HG03354 (cell line): ENCODE measurements at regions not wholly inside any gene's neighbourhood (a gene's known extent, or its start where the extent isn't known, plus 50 kb on each side); places are given as distances from the start of the nearest gene placed in this dataset.

Experiments used
- ATAC-seq: cut with Tn5 transposase; IDR thresholded peaks from one replicate; pipeline ENCODE4 v1.9.1; 2021; ENCODE audit warnings: mild to moderate bottlenecking; ENCODE audit not compliant: unreplicated experiment, poor library complexity, severe bottlenecking

DNA sequence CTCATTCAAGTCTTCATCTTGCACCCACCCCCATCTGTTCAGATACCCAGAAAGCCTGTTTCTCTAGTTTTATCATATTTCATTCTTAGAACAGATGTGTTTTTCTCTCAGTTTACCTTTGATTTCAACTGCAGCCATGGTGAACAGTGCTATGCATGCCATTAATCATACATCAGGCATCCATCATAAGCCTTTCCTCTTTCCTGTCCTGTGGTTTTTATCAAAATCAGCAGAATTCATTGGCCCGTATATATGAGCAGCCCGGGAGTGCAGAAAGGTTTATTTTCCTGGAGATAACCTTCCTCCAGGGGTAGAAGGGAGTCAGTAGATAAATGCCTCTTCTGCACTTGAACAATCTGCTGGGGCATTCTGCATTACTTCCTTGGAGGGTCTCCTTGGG lies 65.7 kb downstream of the IL21 start:
- no peak for ATAC-seq

DNA sequence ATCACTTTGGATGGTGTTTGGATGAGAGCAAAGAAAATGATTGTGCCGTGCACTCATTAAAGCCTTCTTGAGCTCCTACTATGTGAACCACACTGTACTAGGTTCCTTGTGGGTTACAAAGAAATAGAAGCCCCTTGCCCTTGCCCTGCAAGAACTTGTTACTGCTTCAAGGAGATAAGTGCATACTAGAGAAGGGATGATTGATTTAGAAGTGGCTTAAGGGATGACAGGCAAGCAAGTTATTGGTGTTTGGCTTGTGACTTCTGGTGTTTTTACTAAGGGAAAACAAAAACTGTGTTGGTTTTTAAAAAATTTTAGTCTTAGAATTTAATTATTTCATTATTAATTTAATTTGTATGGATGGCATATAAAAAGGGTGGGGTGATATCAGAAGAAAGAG lies 67.4 kb downstream of the IL21 start:
- ATAC-seq: no peak

DNA sequence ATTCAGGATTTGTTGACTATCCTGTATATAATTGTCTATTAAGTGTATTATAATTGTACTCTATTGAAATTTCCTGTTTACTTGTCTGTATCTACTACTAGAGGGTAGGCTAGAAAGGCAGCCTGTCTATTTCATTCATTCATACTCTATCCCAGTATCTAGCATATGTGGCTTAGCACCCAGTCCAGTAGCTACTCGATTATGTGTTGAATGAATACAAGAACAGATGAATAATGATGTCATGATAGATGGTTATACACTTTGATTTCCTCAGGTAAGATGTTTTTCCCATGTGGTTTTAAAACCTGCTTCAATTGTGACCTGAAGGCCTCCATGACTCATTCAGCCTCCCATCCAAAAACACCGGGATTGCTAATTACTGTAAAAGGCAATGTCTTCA lies 68.0 kb downstream of the IL21 start:
- ATAC-seq: no peak

DNA sequence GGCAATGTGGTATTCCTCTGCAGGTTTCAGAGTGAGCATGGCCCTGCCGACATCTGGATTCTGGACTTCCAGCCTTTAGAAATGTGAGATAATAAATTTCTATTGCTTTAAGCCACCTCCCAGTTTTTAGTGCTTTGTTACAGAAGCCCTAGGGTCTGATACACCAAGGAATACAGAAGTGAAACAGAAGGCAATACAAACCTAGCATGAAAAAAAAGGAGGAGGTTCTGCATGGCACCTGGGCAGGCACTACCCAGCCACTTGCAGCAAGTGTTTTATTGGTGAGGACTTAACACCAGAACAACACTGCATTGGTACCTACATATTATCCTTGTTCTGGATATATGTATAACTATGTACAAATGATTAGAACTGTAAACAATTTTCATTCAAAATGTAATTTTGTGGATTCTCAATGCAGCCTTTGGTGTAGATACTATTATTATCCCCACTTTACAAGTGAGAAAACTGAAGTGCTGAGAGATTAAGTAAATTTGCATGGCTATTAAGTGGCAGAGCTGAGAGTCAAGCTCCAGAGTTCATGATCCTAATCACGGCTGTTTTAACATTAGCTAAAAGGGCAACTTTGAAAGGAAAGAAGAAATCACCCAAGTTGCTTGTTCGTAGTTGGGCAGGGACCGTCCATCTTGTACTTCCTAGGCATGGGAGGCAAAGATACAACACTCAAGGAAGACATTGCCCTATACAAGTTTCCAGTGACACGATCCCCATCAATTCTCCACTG lies 71.8 kb downstream of the IL21 start:
- no peak for ATAC-seq

DNA sequence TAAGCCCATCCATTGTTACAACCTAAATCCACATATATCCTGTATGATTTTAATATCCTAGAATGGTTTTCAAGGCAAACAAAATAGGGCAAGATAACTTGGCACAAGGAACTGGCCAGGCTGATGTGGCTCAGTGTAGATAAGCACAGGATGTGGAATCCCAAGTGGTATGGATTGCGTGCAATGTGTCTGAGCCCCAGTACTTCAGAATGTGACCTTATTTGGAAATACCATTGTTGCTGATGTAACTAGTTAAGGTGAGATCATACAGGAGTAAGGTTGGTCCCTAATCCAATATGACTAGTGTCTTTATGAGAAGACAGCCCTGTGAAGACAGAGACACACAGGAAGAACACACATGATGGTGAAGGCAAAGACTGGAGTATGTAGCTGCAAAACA lies 72.4 kb downstream of the IL21 start:
- ATAC-seq: no peak

DNA sequence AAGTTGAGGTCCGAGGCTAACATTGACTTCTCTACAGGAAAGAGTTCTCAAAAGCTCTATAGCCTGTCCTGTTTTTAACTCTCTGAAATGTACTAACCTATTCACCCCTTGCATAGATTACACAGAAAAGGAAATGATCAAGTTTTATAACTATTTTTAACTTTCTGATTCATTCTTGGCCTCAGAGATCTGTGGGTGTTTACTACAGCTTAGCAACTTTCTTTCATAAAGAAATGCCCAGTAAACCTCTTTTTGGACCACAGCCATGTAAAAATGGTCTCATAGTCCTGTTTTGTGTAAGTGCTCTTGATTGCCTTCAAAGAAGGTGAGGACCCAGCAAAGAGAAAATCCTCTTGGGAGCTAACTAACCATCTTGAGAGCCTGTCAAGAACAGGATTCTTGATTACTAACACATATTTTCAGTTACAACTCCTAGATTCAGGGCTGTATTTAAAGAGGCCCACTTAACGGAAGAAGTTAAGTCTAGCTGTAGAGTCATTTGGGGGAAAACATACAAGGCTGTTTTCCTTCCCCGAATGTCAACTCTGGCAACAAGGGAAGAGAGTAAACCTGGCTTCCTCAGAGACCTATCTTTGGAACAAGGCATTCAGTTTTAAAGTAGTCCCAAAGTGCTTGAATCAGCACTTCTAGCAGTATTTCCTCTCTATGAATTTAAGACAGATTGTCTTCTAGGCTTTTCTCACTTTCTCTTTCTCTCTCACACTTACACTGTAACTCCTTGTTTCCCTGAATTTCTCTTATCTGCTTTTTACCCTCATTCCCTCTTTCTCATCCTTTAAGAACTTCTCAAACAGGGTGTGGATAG lies 78.2 kb downstream of the IL21 start:
- ATAC-seq: peak; percentile 89

DNA sequence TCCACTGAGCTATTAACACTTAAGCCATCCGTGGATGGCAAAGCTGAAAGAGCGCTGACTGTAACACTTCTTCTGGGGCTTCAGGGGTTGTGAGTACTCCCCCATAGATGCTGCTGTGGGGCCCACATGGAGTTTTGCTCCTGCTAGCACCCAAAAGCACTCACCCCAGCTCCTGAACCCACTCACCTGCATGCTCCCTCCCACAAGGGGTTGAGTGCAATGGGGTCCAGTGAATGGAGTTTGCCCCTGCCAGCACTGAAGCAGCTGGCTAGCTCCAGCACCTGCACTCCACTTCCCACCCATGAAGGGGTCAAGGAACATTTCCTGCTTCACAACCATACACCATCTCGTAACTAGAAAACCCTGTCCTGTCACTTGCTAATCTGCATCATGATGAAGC lies 78.9 kb downstream of the IL21 start:
- ATAC-seq: peak; percentile 34

DNA sequence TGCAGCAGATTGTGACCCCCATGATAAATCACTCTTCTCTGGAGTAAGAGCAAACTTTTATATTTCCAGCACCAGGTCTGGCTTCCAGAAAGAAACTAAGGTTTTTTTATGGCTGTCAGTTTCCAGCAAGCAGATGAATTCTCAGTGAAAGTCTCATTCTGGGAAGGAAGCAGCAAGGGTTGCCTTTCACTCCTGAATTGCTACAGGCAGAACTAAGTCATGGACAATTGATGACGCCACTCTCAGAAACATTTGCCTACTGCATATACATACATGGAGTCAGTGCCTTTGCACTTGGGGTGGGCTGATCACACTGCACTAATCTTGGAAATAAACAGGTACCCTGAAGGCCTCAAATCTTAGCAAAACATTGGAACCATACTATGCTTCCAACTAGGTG lies 80.0 kb downstream of the IL21 start:
- no peak for ATAC-seq

DNA sequence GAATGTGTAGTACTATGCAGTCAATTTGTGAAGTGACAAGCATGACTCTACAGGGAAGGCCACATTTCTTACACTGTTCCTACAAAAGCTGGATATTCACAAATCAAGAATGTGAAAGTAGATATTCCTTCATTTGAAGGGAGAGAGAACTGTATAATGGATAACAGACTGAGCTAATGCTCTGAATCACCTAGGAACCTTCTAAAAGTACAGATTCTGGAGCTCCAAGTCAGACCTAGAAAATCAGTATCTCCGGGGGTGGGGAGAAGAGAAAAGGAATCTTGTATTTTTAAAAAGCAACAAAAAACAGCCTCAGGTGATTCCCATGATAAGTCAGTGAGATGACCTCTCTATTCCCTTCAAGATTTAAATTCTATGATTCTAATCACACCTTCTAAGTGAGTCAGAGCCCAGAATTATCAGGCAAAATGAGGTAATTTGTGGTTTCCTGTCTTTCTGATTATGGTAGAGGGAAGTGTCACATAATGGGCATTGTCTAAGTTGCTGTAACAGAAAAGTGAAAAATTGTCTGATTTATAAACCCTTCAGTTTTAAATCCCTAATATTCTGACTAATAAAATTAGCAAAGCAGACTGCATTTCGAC lies 80.9 kb downstream of the IL21 start:
- no peak for ATAC-seq

DNA sequence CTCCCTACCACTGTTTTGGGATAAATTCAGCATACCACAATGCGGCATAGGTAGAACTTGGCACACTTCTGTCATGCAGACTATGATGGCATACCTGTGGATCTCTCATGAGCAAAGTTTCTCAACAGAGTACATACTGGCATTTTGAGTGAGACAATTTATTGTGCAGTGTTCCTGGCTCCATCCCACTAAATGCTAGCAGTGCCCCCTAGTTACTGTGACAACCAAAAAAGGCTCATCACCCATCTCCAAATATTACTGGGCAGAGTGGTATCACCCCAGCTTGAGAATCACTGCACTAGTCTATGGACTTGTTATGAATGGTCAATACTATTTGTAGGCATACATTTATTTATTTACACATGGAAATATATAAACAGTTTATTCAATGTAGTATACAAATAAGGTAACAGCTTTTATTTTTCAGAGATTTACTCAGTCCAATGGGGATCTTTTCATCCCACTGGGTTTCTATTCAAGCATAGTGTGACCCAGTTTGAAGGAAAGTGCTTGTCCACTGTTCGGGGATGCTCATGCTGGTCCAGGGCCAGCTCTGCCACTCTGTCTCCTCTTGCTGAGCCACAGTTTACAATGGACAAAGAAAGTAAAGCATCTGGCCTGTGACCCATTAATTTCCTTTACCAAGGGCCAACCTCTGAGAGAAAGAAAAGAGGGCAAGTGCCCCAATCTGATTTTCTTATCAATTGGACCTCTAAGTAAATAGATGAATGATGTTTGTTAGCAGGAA lies 81.0 kb upstream of the IL2 start:
- ATAC-seq: no peak

DNA sequence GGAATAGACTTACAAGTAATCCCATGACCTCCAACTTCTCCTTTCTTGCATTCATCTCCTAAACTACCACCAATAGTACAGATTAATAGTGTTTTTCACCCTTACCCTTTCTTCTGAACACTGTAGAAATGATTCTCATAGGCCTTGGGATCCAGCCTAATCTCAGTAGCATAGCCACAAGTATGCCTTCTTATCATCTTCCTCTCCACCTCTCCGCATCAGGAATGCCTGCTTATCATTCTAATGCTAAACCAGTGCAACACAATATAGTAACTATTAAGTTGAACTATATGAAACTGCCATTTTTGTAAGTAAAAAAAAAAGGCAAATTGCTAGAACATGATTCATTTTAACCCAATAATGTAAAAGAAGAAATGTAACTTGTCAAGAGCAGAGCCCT lies 79.5 kb upstream of the IL2 start:
- ATAC-seq: no peak

DNA sequence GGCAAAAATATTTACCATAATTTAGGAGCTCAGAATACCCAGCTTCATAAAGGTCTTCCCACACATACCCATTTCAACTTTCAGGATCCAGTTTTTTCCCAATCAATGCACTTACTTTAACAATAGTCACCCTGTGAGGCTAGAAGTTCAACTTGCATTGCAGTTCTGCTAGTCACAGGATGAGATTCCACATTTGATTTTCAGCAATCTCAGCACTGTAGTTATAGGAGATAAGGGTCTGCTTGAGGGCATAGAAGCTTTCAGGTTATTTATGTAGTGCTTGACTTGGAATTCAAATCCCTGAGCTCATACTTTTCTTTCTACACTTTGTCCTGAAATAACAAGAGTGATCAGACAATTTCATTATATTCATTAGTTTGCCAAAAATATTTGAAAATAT lies 78.3 kb upstream of the IL2 start:
- ATAC-seq: no peak

DNA sequence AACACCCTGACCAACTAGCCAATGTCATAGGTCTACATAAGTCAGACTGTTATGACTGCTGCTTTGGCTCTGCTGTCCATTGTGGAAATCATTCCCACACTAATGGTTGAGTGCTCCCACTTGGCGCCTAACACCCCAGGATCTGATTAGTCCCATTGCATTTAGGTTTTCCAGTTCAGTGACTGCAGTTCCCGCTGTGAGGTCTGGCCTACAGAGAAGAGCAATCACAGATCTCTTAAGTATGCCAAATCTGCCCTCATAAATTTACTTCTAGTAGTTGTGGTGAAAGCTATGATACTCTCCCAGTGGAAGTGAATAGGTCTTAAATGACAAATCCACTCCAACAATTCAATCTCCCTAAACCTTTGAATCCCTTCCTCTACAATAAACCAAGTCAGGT lies 77.3 kb upstream of the IL2 start:
- ATAC-seq: no peak

DNA sequence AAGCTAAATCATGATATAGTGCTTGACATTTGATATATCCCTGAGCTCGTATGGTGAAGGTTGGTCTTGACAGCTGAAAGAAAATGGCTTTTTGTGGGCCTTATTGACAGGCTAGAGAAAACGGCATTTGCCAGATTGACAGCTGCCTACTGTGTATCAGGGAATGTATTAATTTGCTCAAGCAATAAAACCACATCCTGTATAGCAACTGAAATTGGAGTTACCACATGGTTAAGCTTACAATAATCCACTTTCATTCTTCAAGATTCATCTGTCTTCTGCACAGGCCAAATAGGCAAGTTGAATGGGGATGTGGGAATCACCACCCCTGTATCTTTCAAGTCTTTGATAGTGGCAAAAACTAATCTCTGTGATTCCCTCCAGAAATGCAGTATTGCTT lies 76.2 kb upstream of the IL2 start:
- no peak for ATAC-seq

DNA sequence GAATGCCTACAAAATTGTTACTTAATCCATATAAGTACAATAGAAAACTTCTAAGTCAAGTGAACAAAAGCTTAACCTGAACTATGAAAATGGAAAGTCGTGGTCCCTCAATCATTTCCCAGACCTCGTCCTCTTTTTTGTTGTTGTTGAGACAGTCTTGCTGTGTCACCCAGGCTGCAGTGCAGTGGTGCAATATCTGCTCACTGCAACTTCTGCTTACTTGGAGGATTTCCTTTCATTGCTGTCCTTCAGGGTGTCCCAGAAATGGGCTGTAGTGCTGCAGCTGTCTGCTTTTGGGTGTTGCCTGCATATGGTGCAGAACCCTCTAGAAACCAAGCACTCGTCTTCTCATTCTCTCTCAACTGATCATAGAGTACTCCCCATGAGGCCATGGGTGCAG lies 75.0 kb upstream of the IL2 start:
- ATAC-seq: no peak

DNA sequence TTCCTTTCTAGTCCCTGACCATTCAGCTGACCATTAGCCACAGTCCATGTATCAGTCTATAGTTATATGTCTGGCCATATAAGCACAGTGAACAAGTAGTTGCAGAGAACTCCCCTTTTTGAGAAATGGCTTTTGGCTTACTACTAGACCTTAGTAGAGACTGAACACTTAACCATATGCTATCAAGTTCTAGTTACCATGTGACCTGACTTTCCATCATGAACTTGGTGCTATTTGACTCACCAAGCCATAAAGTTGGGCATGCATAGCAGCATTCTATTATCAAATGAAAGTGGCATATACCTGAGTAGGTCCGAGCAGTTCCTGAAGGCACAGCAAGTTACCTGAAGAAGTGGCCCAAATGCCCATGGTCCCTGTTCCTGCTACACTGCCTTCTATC lies 74.5 kb upstream of the IL2 start:
- no peak for ATAC-seq

DNA sequence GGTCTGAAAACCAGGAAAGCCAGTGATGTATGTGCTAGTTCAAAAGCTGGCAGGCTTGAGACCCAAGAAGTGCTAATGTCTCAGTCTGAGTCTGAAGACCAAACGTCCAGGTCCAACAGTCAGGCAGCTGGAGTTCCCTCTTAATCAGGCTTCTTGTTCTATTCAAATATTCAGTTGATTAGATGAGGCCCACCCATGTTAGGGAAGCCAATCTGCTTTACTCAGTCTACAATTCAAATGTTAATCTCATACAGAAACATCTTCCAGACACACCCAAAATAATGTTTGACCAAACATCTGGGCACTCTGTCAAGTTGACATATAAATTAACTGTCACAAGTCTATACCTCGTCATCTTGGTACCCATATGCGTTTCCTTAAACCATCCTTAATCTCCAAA lies 72.4 kb upstream of the IL2 start:
- ATAC-seq: no peak

DNA sequence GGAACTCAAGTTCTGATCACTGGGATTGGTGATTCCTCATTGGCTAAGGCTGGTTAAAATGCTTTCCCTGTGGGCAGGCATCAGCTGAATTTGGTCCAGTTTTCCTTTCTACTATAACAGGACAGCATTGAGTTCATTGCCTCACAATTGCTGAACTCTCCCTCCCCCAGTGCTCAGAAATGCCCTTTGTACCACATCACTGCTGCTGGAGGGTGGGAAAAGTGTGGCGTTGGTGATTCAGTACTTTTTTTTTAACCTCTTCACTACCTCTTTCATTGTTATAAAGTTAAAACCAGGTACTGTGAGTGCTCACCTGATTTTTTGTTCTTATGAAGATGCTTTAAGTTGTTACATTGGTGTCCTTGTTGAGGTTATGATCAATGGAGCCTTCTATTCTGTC lies 69.3 kb upstream of the IL2 start:
- no peak for ATAC-seq

DNA sequence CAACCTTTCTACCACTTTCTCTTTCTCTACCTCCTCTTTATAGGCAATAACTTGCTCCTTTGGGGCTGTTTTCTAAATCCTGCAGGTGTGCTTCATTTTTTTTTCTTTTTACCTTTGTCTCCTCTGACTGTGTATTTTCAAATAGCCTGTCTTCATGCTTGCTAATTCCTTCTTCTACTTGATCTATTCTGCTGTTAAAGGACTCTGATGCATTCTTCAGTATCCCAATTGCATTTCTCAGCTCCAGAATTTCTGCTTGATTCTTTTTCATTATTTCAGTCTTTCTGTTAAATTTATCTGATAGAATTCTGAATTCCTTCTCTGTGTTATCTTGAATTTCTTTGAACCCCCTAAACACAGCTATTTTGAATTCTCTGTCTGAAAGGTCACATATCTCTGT lies 67.7 kb upstream of the IL2 start:
- ATAC-seq: no peak

DNA sequence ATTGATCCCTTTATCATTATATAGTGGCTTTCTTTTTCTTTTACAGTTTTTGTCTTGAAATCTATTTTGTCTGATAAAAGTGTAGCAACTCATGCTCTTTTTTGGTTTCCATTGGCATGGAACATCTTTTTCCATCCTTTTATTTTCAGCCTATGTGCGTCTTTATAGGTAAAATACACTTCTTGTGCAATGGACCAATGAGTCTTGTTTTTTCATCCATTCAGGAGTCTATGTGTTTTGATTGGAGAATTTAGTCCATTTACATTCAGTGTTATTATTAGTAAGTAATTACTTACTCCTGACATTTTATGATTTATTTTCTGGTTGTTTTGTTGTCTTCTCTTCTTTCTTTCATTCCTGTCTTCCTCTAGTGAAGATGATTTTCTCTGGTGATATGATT lies 66.4 kb upstream of the IL2 start:
- ATAC-seq: no peak
